HUDEP-2 (cell line): ENCODE measurements at regions not wholly inside any gene's neighbourhood (a gene's known extent, or its start where the extent isn't known, plus 50 kb on each side); places are given as distances from the start of the nearest gene placed in this dataset.
"Not testable (repeated sequence)": the region's sequence is repeated elsewhere in the genome, so short reads cannot be mapped to it uniquely, and the experiment has no call there.

Experiments used
- DNase-seq, 76 experiments: peaks; one replicate each; lab custom pipeline; 2025; ENCODE audit not compliant: unreplicated experiment in 76 of 76; lab: John Stamatoyannopoulos, UW

DNA sequence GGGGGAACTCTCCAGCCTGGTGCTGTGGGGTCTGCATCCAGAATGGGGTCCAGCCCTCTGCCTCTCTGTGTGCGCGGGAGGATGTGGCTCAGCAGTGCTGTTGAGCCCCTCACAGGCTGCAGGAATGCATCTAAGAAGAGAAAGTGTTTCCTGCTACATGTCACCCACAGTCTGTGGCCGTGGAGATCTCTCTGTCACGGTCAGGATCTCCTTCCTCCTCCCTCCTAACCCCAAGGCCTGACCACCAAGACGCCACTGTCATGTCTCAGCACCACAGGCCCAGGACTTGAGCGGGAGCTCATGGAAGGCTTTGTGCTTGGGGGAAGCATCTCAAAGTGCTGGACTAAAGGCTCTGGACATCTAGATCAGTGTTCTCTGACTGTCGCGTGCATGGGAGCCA lies 90.1 kb downstream of the SREK1 start:
- no peak for DNase-seq

DNA sequence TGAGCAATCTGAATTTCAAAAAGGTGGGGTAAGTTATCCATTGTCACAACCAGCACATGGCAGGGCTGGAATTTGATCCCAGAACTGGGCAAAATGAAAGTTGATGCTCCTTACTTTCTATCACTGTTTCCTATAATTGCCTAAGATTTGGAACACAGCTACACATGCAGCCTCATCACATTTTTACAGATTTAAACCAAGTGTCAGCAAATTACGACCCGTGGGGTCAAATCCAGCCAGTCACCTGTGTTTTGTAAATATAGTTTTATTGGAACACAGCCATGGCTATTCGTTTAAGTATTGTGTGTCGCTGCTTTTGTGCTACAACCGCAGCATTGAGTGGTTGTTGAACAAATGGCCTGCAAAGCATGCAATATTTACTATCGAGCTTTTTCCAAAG lies 94.3 kb downstream of the SREK1 start:
- DNase-seq = no peak

DNA sequence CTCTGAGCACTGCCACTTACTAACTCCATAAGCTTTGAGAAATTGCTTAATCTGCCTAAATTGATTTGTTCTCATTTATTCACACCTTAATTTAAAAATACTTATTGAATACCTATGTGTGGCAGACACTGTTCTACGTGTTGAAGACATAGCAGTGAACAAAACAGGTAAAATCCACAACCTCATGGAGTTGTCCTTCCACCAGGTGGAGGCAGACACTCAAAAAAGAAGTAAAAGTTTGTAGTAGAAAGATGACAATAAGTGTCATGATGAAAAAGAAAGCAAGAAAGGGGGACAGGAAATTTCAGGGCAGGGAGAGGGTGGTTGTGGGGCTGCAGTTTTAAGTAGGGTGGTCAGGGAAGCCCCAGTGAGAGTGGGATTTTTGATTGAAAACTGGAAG lies 94.9 kb downstream of the SREK1 start:
- no peak for DNase-seq

DNA sequence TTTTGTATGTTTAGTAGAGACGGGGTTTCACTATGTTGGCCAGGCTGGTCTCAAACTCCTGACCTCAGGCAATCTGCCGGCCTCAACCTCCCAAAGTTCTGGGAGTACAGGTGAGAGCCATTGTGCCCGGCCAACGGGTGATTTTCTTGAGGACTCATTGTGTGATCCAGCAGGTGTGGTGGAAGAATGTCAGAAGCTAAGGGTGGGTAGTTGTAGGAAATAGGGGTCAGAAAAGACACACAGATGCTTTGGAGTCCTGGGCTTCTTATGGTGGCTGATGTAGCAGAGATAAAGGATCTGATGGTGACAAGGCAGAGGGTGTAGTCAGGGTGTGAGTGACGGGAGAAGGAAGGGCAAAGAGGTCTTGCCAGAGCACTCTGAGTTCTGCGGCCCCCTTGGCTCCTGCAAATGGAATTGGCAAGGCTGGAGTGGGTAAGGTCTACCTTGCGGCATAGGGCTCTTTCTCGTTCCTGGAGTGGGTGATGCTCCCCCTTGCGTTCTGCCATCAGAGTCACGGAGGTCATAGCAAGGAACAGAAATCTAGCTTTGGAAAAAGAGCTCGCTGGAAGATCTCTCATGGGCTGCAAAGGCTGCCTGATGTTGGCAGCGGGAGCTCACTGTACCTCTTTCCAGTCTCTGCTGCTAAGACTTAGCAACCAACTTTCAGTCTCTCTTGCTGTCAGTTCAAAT lies 97.2 kb downstream of the SREK1 start:
- no peak for DNase-seq

DNA sequence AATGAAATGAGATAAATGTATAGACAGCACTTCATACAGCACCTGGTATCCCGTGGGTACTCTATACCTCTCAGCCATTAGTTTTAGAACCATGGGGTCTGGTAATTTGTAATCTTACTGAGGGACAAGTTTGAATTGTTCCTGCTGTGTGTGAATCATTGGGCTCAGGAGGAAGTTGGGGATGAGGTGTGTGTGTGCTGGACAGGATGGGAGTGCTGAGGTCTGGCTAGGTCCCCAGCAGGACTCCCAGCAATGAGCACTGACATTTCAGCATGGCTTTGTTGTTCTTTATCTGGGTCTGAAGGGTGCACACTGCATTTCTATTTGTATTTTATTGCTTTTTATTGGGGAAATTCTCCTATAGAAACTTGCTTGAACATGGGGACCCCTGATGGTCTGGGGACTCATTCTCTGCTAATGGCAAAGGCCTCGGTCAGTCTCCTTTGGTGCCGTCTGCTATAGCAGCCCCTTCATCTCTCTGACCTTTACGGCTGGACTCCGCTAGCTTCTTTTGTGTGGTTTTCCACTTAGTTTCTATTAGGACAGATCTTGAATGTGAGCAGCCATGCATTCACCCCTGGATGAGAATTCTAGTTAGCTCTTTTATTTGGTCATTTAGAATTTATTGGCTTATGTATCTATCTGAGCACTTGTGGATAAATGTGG lies 98.1 kb downstream of the SREK1 start:
- DNase-seq = no peak

DNA sequence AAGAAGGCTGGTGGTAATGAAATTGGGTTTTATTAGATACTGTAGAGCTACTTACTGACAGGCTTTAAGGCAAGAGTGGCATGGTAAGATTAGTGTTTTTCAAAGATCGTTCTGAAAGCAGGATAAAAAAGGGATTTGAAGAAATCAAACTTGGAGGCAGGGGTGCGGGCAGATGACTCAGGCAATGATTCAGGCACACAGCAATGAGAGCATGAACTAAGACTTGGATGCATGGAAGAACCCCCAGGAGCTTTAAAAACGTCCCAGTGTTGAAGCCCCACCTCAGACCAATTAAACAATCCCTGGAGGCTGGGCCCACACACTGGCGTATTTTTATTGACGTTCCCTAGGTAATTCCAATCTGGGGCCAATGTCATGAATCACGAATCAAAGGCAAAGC lies 102.5 kb downstream of the SREK1 start:
- DNase-seq = no peak

DNA sequence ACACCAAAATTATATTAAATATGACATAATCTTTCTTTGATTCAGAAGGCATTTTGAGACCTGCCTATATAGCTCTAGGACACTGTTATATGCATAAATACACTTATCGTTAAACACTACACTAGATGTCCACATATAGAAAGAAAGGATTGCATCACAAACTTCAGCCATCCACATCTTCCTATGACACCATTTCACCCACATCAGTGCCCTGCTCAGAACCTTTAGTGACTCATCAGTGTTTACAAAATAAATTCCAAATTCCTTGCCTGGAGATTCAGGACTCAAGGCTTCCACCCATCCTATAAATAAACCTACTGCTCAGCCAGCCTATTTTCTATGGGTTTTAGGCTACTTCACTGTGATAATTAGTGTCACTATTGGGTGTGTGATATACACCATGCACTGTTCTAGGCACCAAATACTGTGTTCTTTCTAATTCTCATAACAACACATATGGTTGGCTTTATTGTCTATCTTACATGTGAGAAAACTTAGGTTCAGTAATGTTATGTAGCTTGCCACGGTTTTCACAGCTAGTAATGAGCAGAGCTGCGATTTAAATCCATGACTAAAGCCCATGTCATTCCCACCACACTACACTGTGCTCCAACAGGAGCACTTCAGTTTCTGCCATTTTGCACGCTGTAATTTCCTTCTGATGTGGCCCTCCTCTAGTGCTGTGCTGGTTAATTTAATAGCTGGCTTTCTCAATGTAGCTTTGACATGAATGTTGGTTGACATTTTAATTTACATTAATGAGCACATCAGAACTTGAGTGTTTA lies 103.3 kb downstream of the SREK1 start:
- DNase-seq = no peak

DNA sequence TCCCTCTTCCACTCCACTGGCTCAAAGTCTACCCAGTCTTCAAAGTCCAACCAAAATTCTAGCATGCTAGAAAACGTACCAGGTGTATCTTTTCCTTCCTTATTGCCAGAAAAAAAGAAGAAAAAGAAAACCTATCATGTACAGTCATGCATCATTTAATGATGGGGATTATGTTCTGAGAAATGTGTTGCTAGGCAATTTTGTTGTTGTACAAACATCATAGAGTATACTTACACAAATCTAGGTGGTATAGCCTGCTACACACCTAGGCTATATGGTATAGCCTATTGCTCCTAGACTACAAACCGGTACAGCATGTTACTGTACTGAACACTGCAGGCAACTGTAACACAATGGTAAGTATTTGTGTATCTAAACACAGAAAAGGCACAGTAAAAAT lies 104.8 kb downstream of the SREK1 start:
- no peak for DNase-seq

DNA sequence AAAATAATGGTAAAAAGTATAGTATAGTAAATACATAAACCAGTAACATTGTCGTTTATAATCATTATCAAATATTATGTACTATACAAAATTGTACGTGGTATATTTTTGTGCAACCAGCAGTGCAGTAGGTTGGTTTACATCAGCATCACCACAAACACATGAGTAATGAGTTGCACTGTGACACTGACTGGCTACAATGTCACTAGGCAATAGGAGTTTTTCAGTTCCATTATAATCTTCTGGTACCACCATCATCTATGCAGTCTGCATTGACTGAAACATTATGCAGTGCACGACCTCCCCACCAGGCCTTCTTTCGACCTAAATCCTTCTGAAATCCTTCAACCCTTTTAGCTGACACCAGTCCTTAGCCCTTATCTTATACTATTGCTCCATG lies 105.8 kb downstream of the SREK1 start:
- no peak for DNase-seq

DNA sequence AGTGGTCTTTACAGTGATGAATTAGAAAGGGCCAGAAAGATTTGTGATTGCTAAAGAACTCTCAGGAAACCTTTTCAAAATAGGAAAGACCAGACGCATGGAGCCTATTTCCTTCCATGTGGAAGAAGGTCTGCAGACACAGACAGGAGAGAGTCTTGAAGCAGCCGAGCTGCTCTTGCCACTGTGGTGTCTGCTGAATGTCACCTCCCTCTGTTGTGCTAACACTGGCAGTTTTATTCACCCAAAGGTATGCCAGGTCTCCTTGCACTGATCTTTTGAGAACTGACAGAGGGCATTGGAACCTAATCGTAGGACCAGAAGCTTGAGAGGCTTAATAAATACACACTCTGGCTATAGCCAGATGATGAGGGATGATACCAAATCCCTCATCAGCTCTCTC lies 108.7 kb downstream of the SREK1 start:
- DNase-seq = no peak

DNA sequence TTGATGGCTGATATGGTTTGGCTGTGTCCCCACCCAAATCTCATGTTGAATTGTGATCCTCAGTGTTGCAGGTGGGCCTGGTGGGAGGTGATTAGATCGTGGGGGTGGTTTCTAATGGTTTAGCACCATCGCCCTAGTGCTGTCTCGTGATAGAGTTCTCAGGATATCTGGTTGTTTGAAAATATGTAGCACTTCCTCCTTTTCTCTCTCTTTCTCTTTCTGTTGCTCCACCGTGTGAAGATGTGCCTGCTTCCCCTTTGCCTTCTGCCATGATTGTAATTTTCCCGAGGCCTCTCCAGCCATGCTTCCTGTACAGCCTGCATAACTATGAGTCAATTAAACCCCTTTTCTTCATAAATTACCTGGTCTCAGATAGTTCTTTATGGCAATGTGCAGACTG lies 111.6 kb downstream of the SREK1 start:
- no peak for DNase-seq

DNA sequence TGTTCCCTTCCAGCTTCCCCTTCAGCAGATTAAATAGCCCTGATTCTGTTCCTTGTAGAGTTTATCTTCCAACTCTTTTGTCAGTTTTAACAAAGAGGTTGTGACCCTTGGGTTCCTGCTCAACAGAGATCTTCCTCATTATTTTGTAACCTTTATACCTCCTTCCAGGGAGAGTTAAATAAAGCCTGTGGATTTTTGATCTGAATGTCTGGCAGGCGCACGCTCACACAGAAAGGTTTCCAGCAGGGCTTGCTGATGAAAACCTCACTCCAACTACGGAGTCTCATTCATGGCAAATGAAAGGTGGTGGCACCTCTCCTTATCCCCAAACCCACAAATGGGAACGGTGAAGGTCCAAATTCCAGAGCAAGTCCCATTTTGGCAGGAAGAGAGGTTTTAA lies 129.0 kb downstream of the SREK1 start:
- no peak for DNase-seq

DNA sequence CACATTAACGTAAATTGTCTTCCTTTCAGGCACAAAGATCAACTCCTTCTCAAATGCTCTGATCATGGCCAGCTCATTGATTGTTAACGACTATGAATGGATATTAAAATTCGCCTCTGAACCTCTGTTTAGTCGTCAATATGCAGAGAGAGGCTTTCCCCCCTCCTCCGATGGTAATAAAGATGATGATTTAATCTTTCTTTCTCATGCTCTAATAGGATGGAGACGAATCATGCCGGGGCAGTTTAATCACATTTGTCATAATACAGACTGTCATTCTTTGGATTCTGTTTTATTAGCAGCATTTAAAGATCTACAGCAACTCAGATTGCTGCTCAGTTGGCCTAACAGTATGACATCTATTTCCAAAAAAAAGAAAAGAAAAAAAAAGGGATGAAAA lies 132.9 kb downstream of the SREK1 start:
- no peak for DNase-seq

DNA sequence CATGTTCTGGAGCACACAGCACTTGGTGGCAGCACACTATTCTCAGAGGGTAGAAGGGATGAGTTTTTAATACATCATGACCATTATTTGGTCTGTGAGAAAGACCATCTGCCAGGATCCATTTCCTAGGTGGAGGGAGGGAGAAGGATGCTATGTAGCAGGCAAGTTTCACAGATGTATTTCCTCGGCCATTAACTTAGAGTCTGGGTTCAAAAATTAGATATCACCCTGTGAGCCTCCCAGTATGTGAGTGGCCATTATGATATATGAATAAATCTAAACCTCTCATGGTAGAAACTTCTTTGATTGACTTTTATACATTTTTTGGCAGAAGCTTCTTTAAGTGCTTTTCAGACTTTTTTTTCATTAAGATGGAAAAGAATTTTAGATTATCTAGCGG lies 133.9 kb downstream of the SREK1 start:
- DNase-seq = no peak

DNA sequence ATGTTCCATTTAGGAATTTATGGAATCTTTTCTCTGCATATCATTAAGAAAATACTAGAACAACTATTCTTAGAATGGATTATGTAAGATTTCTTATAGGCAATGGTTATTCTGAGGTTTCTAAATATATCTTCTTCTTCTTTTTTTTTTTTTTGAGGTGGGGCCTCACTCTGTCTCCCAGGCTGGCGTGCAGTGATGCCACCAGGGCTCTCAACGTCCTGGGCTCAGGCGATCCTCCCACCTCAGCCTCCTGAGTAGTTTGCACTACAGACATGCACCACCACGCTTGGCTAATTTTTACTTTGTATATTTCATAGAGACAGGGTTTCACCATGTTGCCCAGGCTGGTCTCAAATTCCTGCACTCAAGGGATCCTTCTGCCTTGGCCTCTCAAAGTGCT lies 137.2 kb downstream of the SREK1 start:
- no peak for DNase-seq

DNA sequence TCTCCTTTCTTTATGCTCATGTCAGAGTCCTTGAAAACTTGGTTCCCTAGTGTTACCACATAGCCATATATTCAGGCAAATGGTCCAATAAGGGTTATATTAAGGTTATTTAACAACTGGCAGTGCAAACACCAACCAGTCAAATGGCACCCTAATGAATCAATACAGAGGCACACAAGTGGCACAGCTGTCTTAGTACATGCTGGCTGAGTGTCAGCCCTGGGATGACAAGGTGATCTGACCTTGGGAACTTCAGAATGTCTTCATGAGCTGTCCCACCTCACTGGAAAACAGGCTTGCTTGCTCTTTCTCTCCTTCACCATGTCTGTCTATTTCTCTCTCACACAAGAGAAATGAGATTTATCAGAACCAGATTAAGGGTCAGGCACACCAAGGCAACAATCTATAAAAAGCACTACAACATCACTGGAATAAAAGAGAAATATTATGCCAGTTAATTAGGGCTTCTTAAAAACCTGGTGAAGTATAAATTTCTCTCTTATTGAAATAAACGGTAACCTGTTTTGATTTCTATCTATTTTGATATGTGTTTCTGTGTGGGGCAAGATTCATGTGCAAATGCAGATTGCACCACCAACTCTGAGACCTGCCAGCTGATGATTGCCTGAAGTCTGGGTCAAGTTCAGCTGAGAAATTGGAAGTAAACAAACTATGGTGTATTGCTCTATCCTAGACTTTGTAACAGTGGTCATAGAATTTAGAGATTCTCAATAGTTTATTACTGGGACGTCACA lies 140.7 kb downstream of the SREK1 start:
- no peak for DNase-seq

DNA sequence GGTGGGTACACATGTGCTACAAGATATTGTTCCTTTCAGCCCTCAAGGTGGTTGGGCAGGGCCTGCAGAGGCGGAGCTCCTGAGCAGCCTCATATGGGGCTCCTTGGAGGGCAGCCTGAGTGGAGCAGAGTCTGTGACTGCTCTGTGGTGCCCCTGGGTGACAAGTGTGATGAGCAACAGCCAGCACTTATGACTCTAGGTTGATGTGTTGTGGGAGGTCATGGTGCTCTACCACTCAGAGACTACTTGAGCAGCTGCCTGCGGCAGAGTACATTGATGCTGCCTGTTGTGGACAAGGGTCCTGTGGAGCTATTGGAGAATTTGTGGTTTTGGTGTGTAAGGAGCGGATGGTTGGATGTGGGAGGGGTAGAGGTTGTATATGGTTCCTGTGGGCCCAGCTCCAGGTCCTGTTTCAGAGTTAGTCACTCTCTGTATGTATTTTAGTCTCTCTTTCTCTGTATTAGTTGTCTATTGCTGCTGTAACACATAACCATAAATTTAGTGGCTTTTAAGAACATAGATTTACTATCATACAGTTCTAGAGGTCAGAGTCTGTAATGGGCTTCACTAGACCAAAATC lies 141.3 kb downstream of the SREK1 start:
- DNase-seq = no peak

DNA sequence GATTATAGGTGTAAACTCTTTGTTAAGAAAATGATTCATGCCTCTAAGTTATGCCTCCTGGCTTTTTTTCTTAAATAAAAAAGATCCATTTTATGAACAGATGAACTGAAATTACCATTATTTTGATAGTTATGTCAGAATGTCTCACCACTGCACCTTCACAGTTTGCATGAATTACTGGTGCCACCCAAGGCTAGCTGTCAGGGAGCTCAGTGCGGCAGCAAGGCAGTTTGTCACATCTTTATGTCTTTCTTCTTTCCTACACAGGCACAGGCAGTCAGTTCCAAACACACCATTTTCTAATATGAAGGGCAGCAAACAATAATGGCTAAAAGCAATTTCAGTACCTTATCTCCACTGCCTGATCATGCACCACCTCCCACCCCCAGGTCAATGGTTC lies 147.7 kb downstream of the SREK1 start:
- DNase-seq = no peak

DNA sequence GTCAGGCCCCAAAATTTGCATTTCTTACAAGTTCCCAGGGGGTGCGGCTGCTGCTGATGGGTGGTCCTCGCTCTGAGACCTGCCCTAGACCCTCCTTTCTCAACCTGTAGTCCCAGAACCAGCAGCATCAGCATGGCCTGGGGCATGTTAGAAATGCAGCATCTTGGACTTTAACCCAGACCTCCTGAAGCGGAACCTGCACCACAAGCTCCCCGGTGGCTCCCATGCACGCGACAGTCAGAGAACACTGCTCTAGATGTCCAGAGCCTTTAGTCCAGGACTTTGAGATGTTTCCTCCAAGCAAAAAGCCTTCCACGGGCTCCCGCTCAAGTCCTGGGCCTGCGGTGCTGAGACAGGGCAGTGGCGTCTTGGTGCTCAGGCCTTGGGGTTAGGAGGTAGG lies 149.8 kb downstream of the SREK1 start:
- DNase-seq = not testable (repeated sequence)

DNA sequence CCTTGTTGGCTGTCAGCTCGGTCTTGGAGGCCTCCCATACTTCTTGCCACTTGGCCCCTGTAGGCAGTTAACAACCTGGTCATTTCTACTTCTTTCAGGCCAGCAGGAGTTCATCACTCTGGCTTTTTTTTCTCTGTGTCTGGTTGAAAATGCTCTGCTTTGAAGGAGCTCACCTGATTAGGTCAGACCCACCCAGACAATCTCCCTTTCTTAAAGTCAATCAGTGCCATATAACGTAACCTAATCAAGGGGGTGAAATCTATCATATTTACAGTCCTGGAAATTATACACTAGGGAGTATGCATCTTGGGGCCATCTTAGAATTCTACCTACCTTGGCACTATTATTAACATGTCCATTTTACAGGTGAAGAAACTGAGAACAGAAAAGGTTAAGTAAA lies 155.4 kb downstream of the SREK1 start:
- no peak for DNase-seq

DNA sequence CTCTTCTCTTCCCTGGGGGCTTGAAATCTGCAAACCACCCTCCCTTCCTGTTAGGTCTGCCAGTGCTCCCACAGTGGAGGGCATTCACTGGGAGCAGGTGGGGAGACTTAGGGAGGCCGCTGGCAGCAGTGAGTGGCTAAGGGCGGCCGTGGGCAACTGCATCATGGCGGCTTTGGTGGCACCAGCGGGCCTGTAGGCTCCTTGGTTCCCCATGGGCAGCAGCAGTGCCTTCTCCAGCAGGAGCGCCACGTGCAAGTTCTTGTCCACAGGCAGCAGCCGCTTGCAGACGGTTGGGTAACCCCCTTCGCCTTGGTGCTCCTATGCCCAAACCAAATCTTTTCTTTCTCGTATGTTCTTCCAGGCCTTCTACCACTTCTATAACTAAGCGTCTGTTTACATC lies 158.2 kb downstream of the SREK1 start:
- no peak for DNase-seq
